GM18867 (cell line): ENCODE measurements at regions not wholly inside any gene's neighbourhood (a gene's known extent, or its start where the extent isn't known, plus 50 kb on each side); places are given as distances from the start of the nearest gene placed in this dataset.

Source experiments
- ATAC-seq: cut with Tn5 transposase; IDR thresholded peaks from one replicate; pipeline ENCODE4 v1.9.1; 2021; ENCODE audit warnings: mild to moderate bottlenecking, moderate library complexity; ENCODE audit not compliant: unreplicated experiment

GRCh38 chr3:159439346-159439745, 549.3 kb upstream of the IL12A start:
- ATAC-seq, result no peak

GRCh38 chr3:159441279-159441678, 547.4 kb upstream of the IL12A start:
- no peak for ATAC-seq

- no peak for ATAC-seq
Observed at GRCh38 chr3:159443266-159443665, 545.4 kb upstream of the IL12A start.

GRCh38 chr3:159447841-159448240, 540.8 kb upstream of the IL12A start:
- no peak for ATAC-seq

- ATAC-seq, result no peak
Observed at GRCh38 chr3:159448902-159449301, 539.7 kb upstream of the IL12A start.

GRCh38 chr3:159451067-159451466, 537.6 kb upstream of the IL12A start:
- no peak for ATAC-seq

GRCh38 chr3:159451482-159451881, 537.2 kb upstream of the IL12A start:
- ATAC-seq, result no peak

- ATAC-seq, result no peak
Observed at GRCh38 chr3:159453036-159453435, 535.6 kb upstream of the IL12A start.

GRCh38 chr3:159453945-159454344, 534.7 kb upstream of the IL12A start:
- no peak for ATAC-seq

GRCh38 chr3:159455741-159456181, 532.9 kb upstream of the IL12A start:
- no peak for ATAC-seq

- no peak for ATAC-seq
Observed at GRCh38 chr3:159458010-159458409, 530.6 kb upstream of the IL12A start.

- no peak for ATAC-seq
Observed at GRCh38 chr3:159458982-159459381, 529.7 kb upstream of the IL12A start.

- ATAC-seq, result no peak
Observed at GRCh38 chr3:159472611-159473010, 516.0 kb upstream of the IL12A start.

GRCh38 chr3:159473206-159473605, 515.4 kb upstream of the IL12A start:
- ATAC-seq, result no peak

- ATAC-seq, result no peak
Observed at GRCh38 chr3:159480046-159480445, 508.6 kb upstream of the IL12A start.

- no peak for ATAC-seq
Observed at GRCh38 chr3:159482241-159482993, 506.2 kb upstream of the IL12A start.

- ATAC-seq, result no peak
Observed at GRCh38 chr3:159482994-159483367, 505.7 kb upstream of the IL12A start.

- ATAC-seq, result no peak
Observed at GRCh38 chr3:159486580-159486979, 502.1 kb upstream of the IL12A start.

- ATAC-seq, result no peak
Observed at GRCh38 chr3:159487304-159487703, 501.3 kb upstream of the IL12A start.

- no peak for ATAC-seq
Observed at GRCh38 chr3:159488602-159489001, 500.0 kb upstream of the IL12A start.

GRCh38 chr3:159497361-159497760, 491.3 kb upstream of the IL12A start:
- no peak for ATAC-seq

- no peak for ATAC-seq
Observed at GRCh38 chr3:159499031-159499793, 489.4 kb upstream of the IL12A start.
